ENCODE measurements at regions not wholly inside any gene's neighbourhood (a gene's known extent, or its start where the extent isn't known, plus 50 kb on each side); places are given as distances from the start of the nearest gene placed in this dataset.
"Not testable (repeated sequence)": the region's sequence is repeated elsewhere in the genome, so short reads cannot be mapped to it uniquely, and the experiment has no call there.

- intact Hi-C loops (cut with DNase I) = no loop called here
- ATAC-seq (no peak), DNase-seq (peak in 1 of 2 donors; percentile 37)
- Histone ChIP-seq H3K9me3 (no peaks in the 10 kb centered on the region), H3K27me3 (ENCODE audit: insufficient read depth in 3 of 3, low read length in 2 of 3) (no peaks in the 10 kb centered on the region), H3K4me3 (no peak overlapping the region), H3K4me1 (no peaks in the 10 kb centered on the region), H3K36me3 (ENCODE audit: insufficient read depth in 1 of 2, low read depth in 1 of 2) (no peaks in the 10 kb centered on the region), H3K27ac (no peak overlapping the region)
- 70 to 71% (median 70%) methylated on average over 20 of the region's 20 CpGs for WGBS, 3 donors
- no peak for TF ChIP-seq CTCF (IDR thresholded peaks at IDR 0.05)
Measured at GRCh38 chr10:113496111-113497109, 56.4 kb upstream of the HABP2 start.

- intact Hi-C loops (cut with DNase I) = no loop called here
- TF ChIP-seq CTCF (IDR thresholded peaks at IDR 0.05) = no peak
- Histone ChIP-seq H3K4me1 (no peaks in the 10 kb centered on the region), H3K27ac (no peak overlapping the region), H3K9me3 (no peaks in the 10 kb centered on the region), H3K36me3 (ENCODE audit: insufficient read depth in 1 of 2, low read depth in 1 of 2) (no peaks in the 10 kb centered on the region), H3K4me3 (no peak overlapping the region), H3K27me3 (ENCODE audit: insufficient read depth in 3 of 3, low read length in 2 of 3) (no peaks in the 10 kb centered on the region)
- WGBS, 3 donors = 73 to 74% (median 74%) methylated on average over 8 of the region's 8 CpGs
- ATAC-seq (no peak), DNase-seq (no peak)
Measured at GRCh38 chr10:113497198-113497597, 55.7 kb upstream of the HABP2 start.

- Histone ChIP-seq H3K4me3 (no peak overlapping the region), H3K27me3 (ENCODE audit: insufficient read depth in 3 of 3, low read length in 2 of 3) (peaks cover 0 to 4% (median 0%) of the 10 kb centered on the region in 3 donors), H3K36me3 (ENCODE audit: insufficient read depth in 1 of 2, low read depth in 1 of 2) (no peaks in the 10 kb centered on the region), H3K4me1 (no peaks in the 10 kb centered on the region), H3K9me3 (no peaks in the 10 kb centered on the region), H3K27ac (no peak overlapping the region)
- TF ChIP-seq CTCF (IDR thresholded peaks at IDR 0.05) = no peak
- intact Hi-C loops (cut with DNase I) = no loop called here
- DNase-seq (no peak), ATAC-seq (no peak)
- WGBS, 3 donors = 37 to 44% (median 38%) methylated on average over 4 of the region's 4 CpGs
Measured at GRCh38 chr10:113498997-113499396, 53.9 kb upstream of the HABP2 start.

- no peaks in the 10 kb centered on the region for H3K36me3 ChIP-seq (ENCODE audit: insufficient read depth in 1 of 2, low read depth in 1 of 2)
- intact Hi-C loops (cut with DNase I) = no loop called here
- H3K27ac ChIP-seq = no peak overlapping the region
- WGBS, 3 donors = 77 to 81% (median 81%) methylated on average over 5 of the region's 5 CpGs
- H3K4me1 ChIP-seq = no peaks in the 10 kb centered on the region
- no peak for TF ChIP-seq CTCF (IDR thresholded peaks at IDR 0.05)
- H3K4me3 ChIP-seq = no peak overlapping the region
- no peaks in the 10 kb centered on the region for H3K9me3 ChIP-seq
- peaks cover 0 to 5% (median 0%) of the 10 kb centered on the region in 3 donors for H3K27me3 ChIP-seq (ENCODE audit: insufficient read depth in 3 of 3, low read length in 2 of 3)
- DNase-seq (no peak), ATAC-seq (no peak)
Measured at GRCh38 chr10:113499806-113500205, 53.0 kb upstream of the HABP2 start.

GRCh38 chr10:113501031-113501430 lies 51.8 kb upstream of the HABP2 start:
- H3K27ac ChIP-seq; H3K4me3 ChIP-seq; DNase-seq; H3K4me1 ChIP-seq; H3K36me3 ChIP-seq (ENCODE audit: insufficient read depth in 1 of 2, low read depth in 1 of 2); H3K27me3 ChIP-seq (ENCODE audit: insufficient read depth in 3 of 3, low read length in 2 of 3); H3K9me3 ChIP-seq; ATAC-seq; intact Hi-C loops (cut with DNase I): not testable (repeated sequence)
- WGBS, 3 donors = 91 to 96% (median 96%) methylated on average over 6 of the region's 6 CpGs

Measured in psoas muscle (tissue), 7 donors.